IMR-90 (cell line): ENCODE measurements at regions not wholly inside any gene's neighbourhood (a gene's known extent, or its start where the extent isn't known, plus 50 kb on each side); places are given as distances from the start of the nearest gene placed in this dataset.

Experiments
- ATAC-seq: fragments of 200-7000 bp; cut with Tn5 transposase; 2 replicates; pipeline ENCODE4 v1.9.1; 2020; ENCODE audit warnings: low read depth, mild to moderate bottlenecking, moderate library complexity
- BruUV-seq: library from RNA; stranded (reverse); fragments of 400-500 nt; replicated peaks from 2 replicates; lab custom pipeline; 2021; lab: Mats Ljungman, UMichigan
- CTCF ChIA-PET: fragments of 300-600 bp; formaldehyde crosslinking; extraction: SDS; loops from one replicate; lab custom pipeline; 2021; ENCODE audit warnings: antibody characterized with exemption; lab: Yijun Ruan, JAX
- POLR2A ChIA-PET: fragments of 300-600 bp; sonication (Branson Sonifier 250); formaldehyde crosslinking; loops from one replicate; lab custom pipeline; 2022; ENCODE audit warnings: antibody characterized with exemption; ENCODE audit not compliant: unreplicated experiment; lab: Charles Lee
- DNase-seq: peaks from one replicate; pipeline ENCODE4 v3.0.0; 2013
- H2AFZ ChIP-seq: replicated peaks from 2 replicates; pipeline ENCODE3; 2013; ENCODE audit warnings: low read length, mild to moderate bottlenecking; ENCODE audit not compliant: poor library complexity
- H2AK5ac ChIP-seq: 2 replicates; pipeline ENCODE4 v1.6.1; 2013; ENCODE audit warnings: low read depth, low read length, inconsistent platforms
- H2AK9ac ChIP-seq: replicated peaks from 2 replicates; pipeline ENCODE3; 2013; ENCODE audit warnings: mild to moderate bottlenecking, low read depth, low read length, moderate library complexity; ENCODE audit not compliant: poor library complexity
- H2BK120ac ChIP-seq: 2 replicates; pipeline ENCODE4 v1.6.1; 2013; ENCODE audit warnings: low read depth, low read length, inconsistent platforms
- H2BK15ac ChIP-seq: 3 replicates; pipeline ENCODE4 v1.6.1; 2013; ENCODE audit warnings: low read depth, low read length, inconsistent platforms
- H2BK20ac ChIP-seq: 2 replicates; pipeline ENCODE4 v1.6.1; 2013; ENCODE audit warnings: low read depth, mild to moderate bottlenecking, inconsistent platforms, low read length, moderate library complexity
- H2BK5ac ChIP-seq: 2 replicates; pipeline ENCODE4 v1.6.1; 2013; ENCODE audit warnings: mild to moderate bottlenecking, low read depth, low read length, inconsistent platforms; ENCODE audit not compliant: poor library complexity, severe bottlenecking
- H3K14ac ChIP-seq: replicated peaks from 2 replicates; pipeline ENCODE4 v1.6.1; 2013; ENCODE audit warnings: low read depth, low read length, inconsistent platforms
- H3K18ac ChIP-seq: 2 replicates; pipeline ENCODE4 v1.6.1; 2013; ENCODE audit warnings: low read depth, low read length, control low read depth
- H3K23ac ChIP-seq: 2 replicates; pipeline ENCODE4 v1.6.1; 2013; ENCODE audit warnings: low read depth, low read length, inconsistent platforms
- H3K27ac ChIP-seq: 2 replicates; pipeline ENCODE4 v1.5.1; 2013; ENCODE audit warnings: mild to moderate bottlenecking, control low read depth, low read length; ENCODE audit not compliant: insufficient read depth
- H3K27me3 ChIP-seq: 2 replicates; pipeline ENCODE4 v1.6.1; 2013; ENCODE audit warnings: low read length; ENCODE audit not compliant: control insufficient read depth, insufficient read depth
- H3K36me3 ChIP-seq: 2 replicates; pipeline ENCODE4 v1.6.1; 2013; ENCODE audit warnings: low read length, mixed read lengths; ENCODE audit not compliant: control insufficient read depth, insufficient read depth
- H3K4ac ChIP-seq: 2 replicates; pipeline ENCODE4 v1.6.1; 2013; ENCODE audit warnings: low read depth, low read length, inconsistent platforms
- H3K4me1 ChIP-seq: 2 replicates; pipeline ENCODE4 v1.6.1; 2013; ENCODE audit warnings: low read length, mixed read lengths; ENCODE audit not compliant: control insufficient read depth, insufficient read depth
- H3K4me2 ChIP-seq: 2 replicates; pipeline ENCODE4 v1.6.1; 2013; ENCODE audit warnings: low read depth, mild to moderate bottlenecking, control low read depth, low read length, moderate library complexity
- H3K4me3 ChIP-seq: 2 replicates; pipeline ENCODE4 v1.5.1; 2013; ENCODE audit warnings: low read depth, mild to moderate bottlenecking, control low read depth, low read length, moderate library complexity; ENCODE audit not compliant: insufficient read depth
- H3K56ac ChIP-seq: 2 replicates; pipeline ENCODE4 v1.6.1; 2013; ENCODE audit warnings: low read length, inconsistent platforms; ENCODE audit not compliant: insufficient read depth; ENCODE audit errors: extremely low read depth
- H3K79me1 ChIP-seq, 2 experiments: 2 replicates each; pipeline ENCODE4 v1.6.1; 2013; ENCODE audit warnings: low read length in 2 of 2, inconsistent platforms in 1 of 2, low read depth in 1 of 2
- H3K9ac ChIP-seq: 2 replicates; pipeline ENCODE4 v1.6.1; 2013; ENCODE audit warnings: low read depth, low read length, control low read depth
- H3K9me1 ChIP-seq: 2 replicates; pipeline ENCODE4 v1.6.1; 2013; ENCODE audit warnings: low read length, inconsistent platforms; ENCODE audit not compliant: insufficient read depth
- H3K9me3 ChIP-seq: 2 replicates; pipeline ENCODE4 v1.6.1; 2013; ENCODE audit warnings: low read length; ENCODE audit not compliant: control insufficient read depth, insufficient read depth
- H4K20me1 ChIP-seq: 2 replicates; pipeline ENCODE4 v1.6.1; 2013; ENCODE audit warnings: low read length, inconsistent platforms; ENCODE audit not compliant: insufficient read depth
- H4K5ac ChIP-seq: 2 replicates; pipeline ENCODE4 v1.6.1; 2013; ENCODE audit warnings: mild to moderate bottlenecking, low read depth, low read length, control low read depth
- H4K8ac ChIP-seq, 2 experiments: 2 replicates each; pipeline ENCODE4 v1.6.1; 2013; ENCODE audit warnings: low read depth in 2 of 2, low read length in 2 of 2, control low read depth in 1 of 2, inconsistent platforms in 1 of 2
- H4K91ac ChIP-seq: 2 replicates; pipeline ENCODE4 v1.6.1; 2013; ENCODE audit warnings: low read depth, low read length, inconsistent platforms; ENCODE audit not compliant: insufficient read depth
- BHLHE40 ChIP-seq: fragments of 150-350 bp; IDR thresholded peaks from 2 replicates; pipeline ENCODE4 v1.6.1; 2016; ENCODE audit warnings: mild to moderate bottlenecking, low read depth, low read length
- CHD1 ChIP-seq: IDR thresholded peaks from 2 replicates; pipeline ENCODE4 v1.6.1; 2012; ENCODE audit warnings: low read depth, low read length, improper control_type of control experiment
- CTCF ChIP-seq: conservative IDR thresholded peaks from 2 replicates; pipeline ENCODE4 v1.5.1; 2012; ENCODE audit warnings: mild to moderate bottlenecking, low read depth, low read length, improper control_type of control experiment
- FOS ChIP-seq: fragments of 150-350 bp; IDR thresholded peaks from 2 replicates; pipeline ENCODE4 v1.6.1; 2016; ENCODE audit warnings: low read depth, low read length
- MAFK ChIP-seq: IDR thresholded peaks from 2 replicates; pipeline ENCODE4 v1.6.1; 2012; ENCODE audit warnings: low read depth, low read length, improper control_type of control experiment
- MAZ ChIP-seq: IDR thresholded peaks from 2 replicates; pipeline ENCODE4 v1.6.1; 2012; ENCODE audit warnings: low read depth, mild to moderate bottlenecking, low read length, improper control_type of control experiment, moderate library complexity, borderline replicate concordance
- NFE2L2 ChIP-seq: fragments of 150-350 bp; IDR thresholded peaks from 2 replicates; pipeline ENCODE4 v1.6.1; 2016; ENCODE audit warnings: low read depth, mild to moderate bottlenecking, low read length
- POLR2A ChIP-seq: IDR thresholded peaks from 2 replicates; pipeline ENCODE4 v1.6.1; 2012; ENCODE audit warnings: mild to moderate bottlenecking, low read depth, low read length
- RAD21 ChIP-seq: IDR thresholded peaks from 2 replicates; pipeline ENCODE4 v1.6.1; 2012; ENCODE audit warnings: low read length, improper control_type of control experiment
- RCOR1 ChIP-seq: IDR thresholded peaks from 2 replicates; pipeline ENCODE4 v1.6.1; 2012; ENCODE audit warnings: mild to moderate bottlenecking, low read length, improper control_type of control experiment; ENCODE audit not compliant: insufficient replicate concordance
- RFX5 ChIP-seq: IDR thresholded peaks from 2 replicates; pipeline ENCODE4 v1.8.0; 2012; ENCODE audit warnings: low read depth, mild to moderate bottlenecking, low read length, moderate library complexity
- SMC3 ChIP-seq: fragments of 150-350 bp; IDR thresholded peaks from 2 replicates; pipeline ENCODE4 v1.6.1; 2016; ENCODE audit warnings: low read depth, mild to moderate bottlenecking, antibody characterized with exemption, low read length, moderate library complexity
- WGBS, 2 experiments: methylation state at CpG; one replicate each; pipeline versions ENCODE4 v1.1.5 to v1.1.7; 2013; ENCODE audit warnings: missing lambda C conversion rate in 2 of 2; ENCODE audit not compliant: insufficient read length in 1 of 2; ENCODE audit errors: extremely low coverage in 2 of 2; 5-methylcytosine and 5-hydroxymethylcytosine counted together
- dilution Hi-C: fragments of 300-500 bp; cut with HindIII; formaldehyde crosslinking; loops from one replicate; pipeline ENCODE4 v1.14.3; 2018; ENCODE audit warnings: low sequenced_read_pairs; ENCODE audit not compliant: unreplicated experiment
- in situ Hi-C: fragments of 300-500 bp; cut with MboI; formaldehyde crosslinking; loops from 3 replicates; pipeline ENCODE4 v1.14.3; 2019; ENCODE audit warnings: low sequenced_read_pairs, inconsistent platforms, mixed read lengths
- intact Hi-C: fragments of 100-400 bp; cut with micrococcal nuclease; formaldehyde crosslinking; loops from 2 replicates; pipeline ENCODE4 v1.10.0; 2022
- TF ChIP-seq, protein P1 (sequence below): fragments of 150-350 bp; IDR thresholded peaks from 2 replicates; pipeline ENCODE4 v1.6.1; 2017; ENCODE audit warnings: mild to moderate bottlenecking, antibody characterized with exemption, low read length, low read depth
- TF ChIP-seq, protein P2 (sequence below): fragments of 150-350 bp; IDR thresholded peaks from 2 replicates; pipeline ENCODE4 v1.6.1; 2016; ENCODE audit warnings: low read depth, mild to moderate bottlenecking, low read length, moderate library complexity, borderline replicate concordance

DNA sequence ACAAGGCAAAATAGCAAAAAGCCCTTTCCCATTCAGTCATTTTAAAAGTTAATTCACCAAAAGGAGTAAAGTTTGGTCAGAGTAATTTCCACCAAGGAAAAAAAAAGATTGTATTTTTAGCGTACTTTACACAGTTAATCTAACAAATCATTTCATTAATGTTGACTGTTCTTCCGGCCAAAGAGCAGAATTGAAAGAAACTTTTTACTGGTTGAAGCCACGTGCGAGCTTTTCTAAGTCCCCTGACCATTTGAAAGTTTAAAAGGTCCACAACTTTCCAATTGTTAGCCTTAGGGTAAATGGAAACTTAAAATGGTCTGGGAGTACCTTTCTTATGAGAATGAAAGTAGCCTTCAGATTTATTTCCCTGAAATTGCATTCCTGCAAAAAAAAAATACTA lies 296.7 kb downstream of the ARL4A start:
- POLR2A ChIA-PET, result no interaction called here
- no peaks in the 10 kb centered on the region for H3K9me1 ChIP-seq
- H4K91ac ChIP-seq, result no peak overlapping the region
- dilution Hi-C loops, result no loop called here
- no peak overlapping the region for H2AFZ ChIP-seq
- no peak for ATAC-seq
- no peak overlapping the region for H2BK5ac ChIP-seq
- intact Hi-C loops, result no loop called here
- H2AK5ac ChIP-seq, result no peak overlapping the region
- H3K27me3 ChIP-seq, result no peaks in the 10 kb centered on the region
- no peak overlapping the region for H3K9ac ChIP-seq
- DNase-seq, result no peak
- no peak overlapping the region for H3K4me2 ChIP-seq
- no TSS peak for BruUV-seq
- no peak overlapping the region for H3K18ac ChIP-seq
- no peak overlapping the region for H2BK15ac ChIP-seq
- no peak overlapping the region for H2AK9ac ChIP-seq
- no peaks in the 10 kb centered on the region for H3K36me3 ChIP-seq
- H3K4me3 ChIP-seq, result no peak overlapping the region
- in situ Hi-C loops, result no loop called here
- H3K56ac ChIP-seq, result no peak overlapping the region
- H3K9me3 ChIP-seq, result no peaks in the 10 kb centered on the region
- no peak overlapping the region for H3K14ac ChIP-seq
- no peak overlapping the region for H3K23ac ChIP-seq
- CTCF ChIA-PET, result no interaction called here
- no peaks in the 10 kb centered on the region for H4K20me1 ChIP-seq
- H3K4ac ChIP-seq, result no peak overlapping the region
- no CpG with 5 or more reads among the region's 4 CpGs for WGBS, 2 experiments
- H4K8ac ChIP-seq, result no peak overlapping the region
- no peak overlapping the region for H3K27ac ChIP-seq
- H2BK20ac ChIP-seq, result no peak overlapping the region
- no peak overlapping the region for H2BK120ac ChIP-seq
- H4K5ac ChIP-seq, result no peak overlapping the region
- H3K79me1 ChIP-seq, result no peaks in the 10 kb centered on the region
- H3K4me1 ChIP-seq, result peaks cover 1% of the 10 kb centered on the region
- TF ChIP-seq, protein P1, sequence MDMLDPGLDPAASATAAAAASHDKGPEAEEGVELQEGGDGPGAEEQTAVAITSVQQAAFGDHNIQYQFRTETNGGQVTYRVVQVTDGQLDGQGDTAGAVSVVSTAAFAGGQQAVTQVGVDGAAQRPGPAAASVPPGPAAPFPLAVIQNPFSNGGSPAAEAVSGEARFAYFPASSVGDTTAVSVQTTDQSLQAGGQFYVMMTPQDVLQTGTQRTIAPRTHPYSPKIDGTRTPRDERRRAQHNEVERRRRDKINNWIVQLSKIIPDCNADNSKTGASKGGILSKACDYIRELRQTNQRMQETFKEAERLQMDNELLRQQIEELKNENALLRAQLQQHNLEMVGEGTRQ, result no peak
- TF ChIP-seq, protein P2, sequence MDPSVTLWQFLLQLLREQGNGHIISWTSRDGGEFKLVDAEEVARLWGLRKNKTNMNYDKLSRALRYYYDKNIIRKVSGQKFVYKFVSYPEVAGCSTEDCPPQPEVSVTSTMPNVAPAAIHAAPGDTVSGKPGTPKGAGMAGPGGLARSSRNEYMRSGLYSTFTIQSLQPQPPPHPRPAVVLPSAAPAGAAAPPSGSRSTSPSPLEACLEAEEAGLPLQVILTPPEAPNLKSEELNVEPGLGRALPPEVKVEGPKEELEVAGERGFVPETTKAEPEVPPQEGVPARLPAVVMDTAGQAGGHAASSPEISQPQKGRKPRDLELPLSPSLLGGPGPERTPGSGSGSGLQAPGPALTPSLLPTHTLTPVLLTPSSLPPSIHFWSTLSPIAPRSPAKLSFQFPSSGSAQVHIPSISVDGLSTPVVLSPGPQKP, result no peak
- TF ChIP-seq MAZ, result no peak
- no peak for TF ChIP-seq POLR2A
- TF ChIP-seq CTCF, result no peak
- no peak for TF ChIP-seq BHLHE40
- no peak for TF ChIP-seq RFX5
- no peak for TF ChIP-seq RAD21
- no peak for TF ChIP-seq SMC3
- TF ChIP-seq MAFK, result no peak
- TF ChIP-seq NFE2L2, result no peak
- no peak for TF ChIP-seq RCOR1
- no peak for TF ChIP-seq CHD1
- TF ChIP-seq FOS, result no peak
